Activated CD4-positive, alpha-beta T cell treated with anti-CD3 and anti-CD28 coated beads for 36 hours (primary cell): ENCODE measurements at regions not wholly inside any gene's neighbourhood (a gene's known extent, or its start where the extent isn't known, plus 50 kb on each side); places are given as distances from the start of the nearest gene placed in this dataset.

Experiments used
- ATAC-seq: fragments of 200-7000 bp; cut with Tn5 transposase; one replicate; pipeline ENCODE4 v1.10.0; 2021; ENCODE audit warnings: mild to moderate bottlenecking, moderate library complexity
- CTCF ChIA-PET: fragments of 350-600 bp; sonication (Branson Sonifier 250); formaldehyde crosslinking; loops from one replicate; lab custom pipeline; 2021; ENCODE audit warnings: antibody characterized with exemption; lab: Charles Lee
- POLR2A ChIA-PET: fragments of 350-600 bp; sonication (Branson Sonifier 250); formaldehyde crosslinking; loops from one replicate; lab custom pipeline; 2021; ENCODE audit warnings: antibody characterized with exemption, inconsistent platforms; lab: Charles Lee
- DNase-seq: peaks from one replicate; pipeline ENCODE4 v3.0.0-alpha.2; 2020
- H3K27ac Mint-ChIP-seq: one replicate; pipeline ENCODE4 v1.8.0; 2021; ENCODE audit warnings: mixed read lengths
- H3K27me3 Mint-ChIP-seq: one replicate; pipeline ENCODE4 v1.8.0; 2021; ENCODE audit warnings: mixed read lengths
- H3K36me3 Mint-ChIP-seq: one replicate; pipeline ENCODE4 v1.8.0; 2021; ENCODE audit warnings: low read depth, mixed read lengths
- H3K4me1 Mint-ChIP-seq: one replicate; pipeline ENCODE4 v1.8.0; 2021; ENCODE audit warnings: mixed read lengths
- H3K4me3 Mint-ChIP-seq: one replicate; pipeline ENCODE4 v1.8.0; 2021; ENCODE audit warnings: mild to moderate bottlenecking, moderate library complexity, mixed read lengths
- H3K9me3 Mint-ChIP-seq: one replicate; pipeline ENCODE4 v1.8.0; 2021; ENCODE audit warnings: low read depth, mixed read lengths
- intact Hi-C, 2 experiments: fragments of 100-400 bp; cut with DNase I in 1 of 2; cut with micrococcal nuclease in 1 of 2; formaldehyde crosslinking; loops; one replicate each; pipeline versions ENCODE4 v1.14.2 to v1.15.1; 2022 to 2024; cut with DNase I, micrococcal nuclease

DNA sequence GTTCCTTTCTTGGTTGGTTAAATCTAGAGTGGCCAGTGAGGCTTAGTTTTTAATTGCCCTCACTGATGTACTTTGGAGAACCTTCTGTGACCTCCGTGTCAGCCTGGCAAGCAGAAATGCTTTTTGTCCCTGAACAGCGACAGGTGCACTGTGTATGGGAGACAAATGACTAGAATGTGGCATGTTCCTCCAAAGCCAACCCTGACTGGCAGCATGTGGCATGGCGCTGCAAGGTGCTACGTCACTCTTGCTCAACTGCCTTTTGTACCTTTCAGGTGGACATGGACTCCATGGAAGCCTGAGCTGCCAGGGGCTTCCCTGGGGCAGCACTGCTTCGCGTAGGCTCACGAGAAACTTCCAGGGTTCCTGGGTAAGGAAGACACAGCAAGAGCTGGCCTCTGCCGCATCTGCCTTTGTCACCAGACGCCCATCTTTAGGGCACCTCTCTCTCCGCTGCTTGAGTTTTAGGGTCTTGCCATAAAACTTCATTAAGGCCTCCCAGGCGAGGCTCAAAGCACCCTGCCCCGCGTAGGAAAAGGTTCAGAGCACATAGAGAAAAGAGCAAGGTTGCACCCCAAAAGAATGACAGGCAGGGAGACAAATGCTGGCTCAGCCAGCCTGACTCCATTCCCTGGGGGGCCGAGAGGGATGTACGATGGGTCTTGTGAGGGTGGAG, 167.1 kb upstream of the SOX1 start:
- H3K27me3 Mint-ChIP-seq, result peaks cover 12% of the 10 kb centered on the region
- ATAC-seq (no peak), DNase-seq (no peak)
- H3K4me3 Mint-ChIP-seq, result no peak overlapping the region
- intact Hi-C loops, result no loop called here
- ChIA-PET POLR2A (no interaction called here), CTCF (no interaction called here)
- no peak overlapping the region for H3K27ac Mint-ChIP-seq
- no peaks in the 10 kb centered on the region for H3K4me1 Mint-ChIP-seq
- H3K9me3 Mint-ChIP-seq, result peaks cover 4% of the 10 kb centered on the region
- H3K36me3 Mint-ChIP-seq, result no peaks in the 10 kb centered on the region

DNA sequence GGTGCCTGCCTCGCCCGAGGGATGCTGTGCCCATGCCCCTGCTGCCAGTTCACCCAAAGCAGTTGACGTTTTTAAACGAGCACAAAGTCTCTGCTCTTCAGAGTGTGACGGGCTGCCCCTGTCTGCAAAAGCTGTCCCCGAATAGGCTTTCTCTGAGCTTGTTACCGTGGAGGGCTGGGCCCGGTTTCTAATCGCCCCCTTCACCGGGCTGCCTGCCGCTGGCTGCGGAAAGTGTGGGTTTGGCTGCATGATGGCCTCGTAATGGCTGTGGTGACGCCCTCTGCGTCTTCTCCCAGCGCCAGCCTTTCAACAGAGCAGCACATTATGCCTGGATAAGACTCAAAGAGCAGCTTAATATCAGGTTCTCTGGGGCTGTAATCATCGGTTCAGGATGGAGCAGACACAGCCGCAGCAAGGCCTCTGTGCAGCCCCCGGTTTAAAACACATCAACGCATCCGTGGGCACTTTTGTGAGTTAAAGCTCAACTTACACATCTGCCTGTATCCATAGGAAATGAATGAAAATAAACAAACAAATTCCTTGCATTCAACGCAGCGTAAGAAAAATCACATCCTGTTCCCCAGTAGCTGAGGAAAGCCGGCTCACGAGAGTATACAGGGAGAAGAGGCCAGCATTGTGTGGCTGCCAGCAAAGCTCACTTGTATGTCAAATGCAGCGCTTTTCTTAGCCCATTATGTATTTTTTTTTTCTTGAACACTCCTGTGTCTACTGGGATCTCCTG, 166.4 kb upstream of the SOX1 start:
- H3K27ac Mint-ChIP-seq, result no peak overlapping the region
- H3K27me3 Mint-ChIP-seq, result peaks cover 9% of the 10 kb centered on the region
- H3K36me3 Mint-ChIP-seq, result no peaks in the 10 kb centered on the region
- no peaks in the 10 kb centered on the region for H3K4me1 Mint-ChIP-seq
- H3K4me3 Mint-ChIP-seq, result no peak overlapping the region
- no peak for ATAC-seq
- intact Hi-C loops, result no loop called here
- ChIA-PET CTCF (no interaction called here), POLR2A (no interaction called here)
- H3K9me3 Mint-ChIP-seq, result peaks cover 4% of the 10 kb centered on the region
- DNase-seq, result no peak

DNA sequence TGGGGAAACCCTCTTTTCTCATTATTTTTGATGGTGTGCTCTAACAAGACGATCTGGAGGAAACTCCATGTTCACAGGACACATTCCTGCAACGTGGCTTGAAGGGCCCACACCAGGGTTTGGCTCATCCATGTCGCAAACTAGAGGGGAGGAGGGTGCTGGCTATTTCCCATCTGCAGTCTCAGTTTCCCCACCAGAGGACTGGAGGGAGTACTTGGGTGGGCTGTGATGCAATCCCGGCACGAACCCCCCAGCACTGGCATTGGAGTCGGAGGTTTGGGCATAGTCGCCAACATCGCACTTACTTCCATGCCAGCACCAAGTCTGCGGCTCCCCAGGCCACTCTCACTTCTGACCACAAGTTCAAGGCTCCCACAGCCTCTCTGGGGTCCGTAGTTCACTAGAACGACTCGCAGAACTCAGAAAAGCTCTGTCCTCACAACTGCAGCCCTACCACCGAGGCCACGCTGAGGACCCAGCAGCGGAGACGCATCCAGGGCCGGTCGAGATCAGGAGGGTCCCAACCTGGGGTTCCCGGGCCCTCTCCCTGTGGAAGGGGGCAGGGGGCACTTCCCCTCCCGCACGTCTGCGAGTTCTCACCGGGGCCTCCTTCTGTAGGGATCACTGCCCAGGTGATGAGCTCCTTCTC, 165.6 kb upstream of the SOX1 start:
- Mint-ChIP-seq H3K4me1 (no peaks in the 10 kb centered on the region), H3K27me3 (peaks cover 4% of the 10 kb centered on the region), H3K4me3 (no peak overlapping the region), H3K36me3 (no peaks in the 10 kb centered on the region), H3K9me3 (no peaks in the 10 kb centered on the region), H3K27ac (no peak overlapping the region)
- DNase-seq (no peak), ATAC-seq (no peak)
- intact Hi-C loops, result no loop called here
- CTCF ChIA-PET, result no interaction called here
- POLR2A ChIA-PET, result no interaction called here

DNA sequence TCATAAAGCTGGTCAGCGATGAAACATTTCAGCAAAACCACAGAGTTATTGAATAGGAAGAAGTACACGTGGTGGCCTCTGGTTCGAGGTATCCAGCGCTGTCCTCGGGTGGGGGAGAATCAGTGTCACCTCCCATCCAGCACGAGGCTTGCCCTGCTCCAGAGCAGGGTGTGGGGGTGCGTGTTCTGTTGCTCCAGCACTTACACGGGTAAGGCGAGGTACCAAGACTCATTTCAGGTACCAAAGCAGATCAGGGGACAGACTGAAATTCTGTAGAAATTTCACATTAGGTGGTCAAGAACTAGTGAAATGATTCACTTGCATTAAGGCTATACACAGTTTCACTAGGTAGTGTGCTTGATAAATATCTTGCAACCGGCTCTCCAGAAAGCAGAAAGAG, 164.2 kb upstream of the SOX1 start:
- ChIA-PET POLR2A (no interaction called here), CTCF (interaction anchor here (0.6 kb wide), 1 partner anchor 237 kb away, joined by 3 read pairs; no protein-coding TSS in a partner anchor)
- DNase-seq (no peak), ATAC-seq (no peak)
- Mint-ChIP-seq H3K27me3 (peaks cover 2% of the 10 kb centered on the region), H3K9me3 (no peaks in the 10 kb centered on the region), H3K27ac (no peak overlapping the region), H3K4me3 (no peak overlapping the region), H3K36me3 (no peaks in the 10 kb centered on the region), H3K4me1 (no peaks in the 10 kb centered on the region)
- intact Hi-C loops, result no loop called here

DNA sequence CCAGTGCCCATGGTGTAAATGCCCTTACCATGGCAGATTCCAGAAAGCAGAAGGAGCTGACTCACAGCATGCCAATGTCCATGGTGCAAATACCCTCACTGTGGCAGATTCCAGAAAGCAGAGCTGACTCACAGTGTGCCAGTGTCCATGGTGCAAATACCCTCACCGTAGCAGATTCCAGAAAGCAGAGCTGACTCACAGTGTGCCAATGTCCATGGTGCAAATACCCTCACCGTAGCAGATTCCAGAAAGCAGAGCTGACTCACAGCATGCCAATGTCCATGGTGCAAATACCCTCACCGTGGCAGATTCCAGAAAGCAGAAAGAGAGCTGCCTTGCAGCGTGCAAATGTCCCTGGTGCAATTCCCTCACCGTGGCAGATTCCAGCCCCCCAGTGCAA, 163.8 kb upstream of the SOX1 start:
- intact Hi-C loops, result no loop called here
- ChIA-PET CTCF (interaction anchor here (0.6 kb wide), 1 partner anchor 238 kb away, joined by 3 read pairs; no protein-coding TSS in a partner anchor), POLR2A (no interaction called here)
- Mint-ChIP-seq H3K4me1 (no peaks in the 10 kb centered on the region), H3K36me3 (no peaks in the 10 kb centered on the region), H3K27ac (no peak overlapping the region), H3K27me3 (peaks cover 2% of the 10 kb centered on the region), H3K9me3 (no peaks in the 10 kb centered on the region), H3K4me3 (no peak overlapping the region)
- ATAC-seq, result no peak
- no peak for DNase-seq

DNA sequence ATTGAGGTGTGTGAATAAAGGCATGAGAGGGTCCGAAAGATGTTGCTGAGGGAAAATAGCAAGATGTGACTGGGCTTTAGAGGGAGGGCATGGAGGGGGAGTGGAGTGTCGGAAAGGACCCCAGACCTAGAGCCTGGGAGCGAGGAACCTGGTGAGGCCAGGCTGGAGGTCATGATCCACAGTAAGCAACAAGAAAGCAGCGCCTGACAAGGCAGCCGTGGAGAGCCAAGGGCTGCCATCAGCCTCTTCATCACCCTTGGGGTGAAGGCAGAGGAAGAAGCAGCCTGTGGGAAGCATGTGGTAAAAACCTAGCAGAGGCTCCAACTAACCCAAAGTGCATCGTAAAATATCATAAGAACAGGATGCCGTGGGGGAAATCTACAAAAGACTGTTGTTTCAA, 162.8 kb upstream of the SOX1 start:
- DNase-seq, result no peak
- ChIA-PET CTCF (no interaction called here), POLR2A (no interaction called here)
- H3K4me1 Mint-ChIP-seq, result no peaks in the 10 kb centered on the region
- H3K27ac Mint-ChIP-seq, result no peak overlapping the region
- intact Hi-C loops, result no loop called here
- H3K36me3 Mint-ChIP-seq, result no peaks in the 10 kb centered on the region
- no peak overlapping the region for H3K4me3 Mint-ChIP-seq
- peaks cover 2% of the 10 kb centered on the region for H3K27me3 Mint-ChIP-seq
- no peak for ATAC-seq
- H3K9me3 Mint-ChIP-seq, result no peaks in the 10 kb centered on the region

DNA sequence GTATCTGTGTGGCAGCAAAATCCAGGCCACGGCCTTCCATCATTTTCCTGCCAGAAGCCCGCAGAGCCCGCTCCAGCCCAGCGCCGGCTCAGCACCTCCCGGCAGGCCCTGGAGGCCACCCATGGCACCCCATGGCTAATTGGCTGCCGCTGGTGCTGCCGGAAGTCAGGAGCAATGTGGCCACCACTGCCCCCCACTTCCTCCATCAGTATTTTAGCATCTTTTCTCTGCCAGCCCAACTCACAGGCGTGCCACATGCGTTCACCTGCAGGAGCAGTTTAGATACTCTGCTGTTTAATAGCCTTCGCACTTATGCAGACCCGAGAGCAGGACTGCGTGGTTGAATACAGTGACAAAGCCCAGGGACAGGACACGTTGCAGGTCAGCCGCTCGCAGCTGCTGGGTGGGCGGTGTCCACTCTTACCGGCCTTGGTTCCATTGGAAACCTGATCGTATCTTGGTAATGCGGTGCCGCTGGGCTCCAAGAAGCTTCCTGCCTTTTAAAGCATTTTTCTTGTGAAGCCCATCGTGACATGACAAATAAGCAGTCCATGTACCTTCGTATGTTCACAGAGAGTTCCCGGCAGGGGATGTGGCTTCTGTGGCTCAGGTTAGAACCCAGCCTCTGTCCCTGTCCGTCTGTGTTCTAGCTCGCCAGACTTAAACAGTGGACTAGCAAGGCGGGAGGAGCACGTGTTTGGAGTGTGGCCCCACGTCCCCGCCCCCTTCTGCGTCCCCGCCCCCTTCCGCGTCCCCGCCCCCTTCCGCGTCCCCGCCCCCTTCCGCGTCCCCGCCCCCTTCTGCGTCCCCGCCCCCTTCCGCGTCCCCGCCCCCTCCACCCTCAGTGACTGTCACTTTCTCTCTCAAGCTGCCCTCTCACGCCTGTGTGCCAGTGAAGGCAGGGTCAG, 162.0 kb upstream of the SOX1 start:
- Mint-ChIP-seq H3K36me3 (no peaks in the 10 kb centered on the region), H3K4me3 (no peak overlapping the region), H3K27me3 (peaks cover 2% of the 10 kb centered on the region), H3K9me3 (no peaks in the 10 kb centered on the region), H3K27ac (no peak overlapping the region), H3K4me1 (no peaks in the 10 kb centered on the region)
- POLR2A ChIA-PET, result no interaction called here
- DNase-seq, result no peak
- no peak for ATAC-seq
- CTCF ChIA-PET, result no interaction called here
- intact Hi-C loops, result no loop called here

DNA sequence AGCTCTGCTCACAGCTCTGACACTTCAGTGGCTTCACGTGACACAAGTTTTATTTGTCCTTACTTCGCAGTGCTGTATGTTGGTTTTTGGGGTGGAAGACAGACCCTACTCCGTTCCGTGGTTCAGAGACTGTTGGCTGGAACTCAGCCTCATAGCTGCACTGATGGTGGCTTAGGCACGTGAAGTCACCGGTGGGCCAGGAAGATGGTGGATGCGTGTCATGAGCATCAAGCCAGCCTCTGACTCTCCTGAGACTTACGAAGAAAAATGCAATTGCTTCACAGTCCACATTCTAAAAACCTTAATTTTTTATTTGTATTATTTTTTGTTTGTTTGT, 161.4 kb upstream of the SOX1 start:
- peaks cover 2% of the 10 kb centered on the region for H3K27me3 Mint-ChIP-seq
- DNase-seq, result no peak
- H3K4me1 Mint-ChIP-seq, result no peaks in the 10 kb centered on the region
- H3K36me3 Mint-ChIP-seq, result no peaks in the 10 kb centered on the region
- ATAC-seq, result no peak
- ChIA-PET CTCF (no interaction called here), POLR2A (no interaction called here)
- H3K27ac Mint-ChIP-seq, result no peak overlapping the region
- intact Hi-C loops, result no loop called here
- no peak overlapping the region for H3K4me3 Mint-ChIP-seq
- no peaks in the 10 kb centered on the region for H3K9me3 Mint-ChIP-seq

DNA sequence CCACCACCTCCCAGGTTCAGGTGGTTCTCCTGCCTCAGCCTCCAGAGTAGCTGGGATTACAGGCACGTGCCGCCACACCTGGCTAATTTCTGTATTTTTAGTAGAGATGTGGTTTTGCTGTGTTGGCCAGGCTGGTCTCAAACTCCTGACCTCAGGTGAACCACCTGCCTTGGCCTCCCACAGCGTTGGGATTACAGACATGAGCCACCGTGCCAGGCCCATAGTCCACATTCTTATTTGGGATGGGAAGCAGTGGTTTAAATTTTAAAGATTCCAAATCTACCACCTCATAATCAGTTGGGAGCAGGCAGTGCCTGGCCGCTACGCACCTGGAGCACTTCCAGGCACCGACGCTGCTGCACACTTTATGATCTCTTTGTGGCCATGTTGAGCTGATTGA, 160.6 kb upstream of the SOX1 start:
- intact Hi-C loops, result no loop called here
- Mint-ChIP-seq H3K36me3 (no peaks in the 10 kb centered on the region), H3K27me3 (no peaks in the 10 kb centered on the region), H3K4me1 (no peaks in the 10 kb centered on the region), H3K27ac (no peak overlapping the region), H3K9me3 (no peaks in the 10 kb centered on the region), H3K4me3 (no peak overlapping the region)
- ATAC-seq, result no peak
- no peak for DNase-seq
- ChIA-PET POLR2A (no interaction called here), CTCF (interaction anchor here (0.7 kb wide), 1 partner anchor 94 kb away, joined by 3 read pairs; no protein-coding TSS in a partner anchor)

DNA sequence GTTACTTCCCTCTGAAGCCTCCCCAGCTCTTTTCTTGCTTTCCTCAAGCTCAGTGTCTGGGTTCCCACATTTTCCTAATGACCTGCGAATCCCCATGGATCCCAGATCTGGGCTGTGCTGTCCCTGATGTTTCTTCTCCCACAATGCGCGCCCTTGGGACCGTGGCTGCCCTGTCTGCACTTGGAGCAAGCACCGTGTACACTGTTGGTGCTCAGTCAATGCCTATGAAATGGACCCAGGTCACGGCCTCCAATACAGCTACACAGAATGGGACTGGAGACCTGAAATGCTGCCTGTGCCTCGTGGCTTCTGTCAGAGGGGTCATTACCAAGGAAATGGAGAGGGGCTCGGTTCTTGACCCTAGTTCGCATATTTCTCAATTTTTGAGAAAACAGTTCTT, 160.1 kb upstream of the SOX1 start:
- DNase-seq, result no peak
- Mint-ChIP-seq H3K4me3 (no peak overlapping the region), H3K27me3 (no peaks in the 10 kb centered on the region), H3K36me3 (no peaks in the 10 kb centered on the region), H3K4me1 (no peaks in the 10 kb centered on the region), H3K27ac (no peak overlapping the region), H3K9me3 (no peaks in the 10 kb centered on the region)
- ChIA-PET POLR2A (no interaction called here), CTCF (interaction anchor here (0.7 kb wide), 1 partner anchor 93 kb away, joined by 3 read pairs; no protein-coding TSS in a partner anchor)
- no peak for ATAC-seq
- intact Hi-C loops, result no loop called here

DNA sequence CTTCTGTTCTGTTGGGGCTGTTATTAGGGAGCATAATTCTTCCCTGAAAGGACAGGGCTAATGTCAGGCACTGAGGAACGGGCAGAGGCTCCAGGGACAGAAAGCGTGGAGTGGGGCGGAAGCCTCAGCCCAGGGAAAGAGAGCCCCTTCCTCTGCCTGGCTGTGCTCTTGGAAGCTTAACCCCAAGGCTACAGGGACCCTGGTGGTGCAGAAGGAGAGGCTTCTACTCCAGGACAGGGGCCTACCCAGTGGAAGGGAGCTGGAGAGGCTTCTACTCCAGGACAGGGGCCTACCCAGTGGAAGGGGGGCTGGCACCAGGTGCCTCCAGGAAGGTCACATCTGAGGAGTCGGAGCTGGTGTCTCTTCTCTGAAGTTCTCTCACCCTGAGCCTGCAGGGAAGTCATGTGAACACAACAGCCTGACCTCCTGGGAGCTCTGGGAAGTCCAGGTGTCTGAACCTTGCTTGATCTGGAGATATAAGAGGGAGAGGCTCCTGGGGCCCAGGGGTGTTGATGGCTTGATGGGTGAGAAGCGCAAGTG, 159.5 kb upstream of the SOX1 start:
- no peak overlapping the region for H3K27ac Mint-ChIP-seq
- POLR2A ChIA-PET, result no interaction called here
- H3K9me3 Mint-ChIP-seq, result no peaks in the 10 kb centered on the region
- intact Hi-C loops, result no loop called here
- no peak for ATAC-seq
- CTCF ChIA-PET, result no interaction called here
- H3K4me1 Mint-ChIP-seq, result no peaks in the 10 kb centered on the region
- no peak overlapping the region for H3K4me3 Mint-ChIP-seq
- H3K36me3 Mint-ChIP-seq, result no peaks in the 10 kb centered on the region
- no peak for DNase-seq
- H3K27me3 Mint-ChIP-seq, result no peaks in the 10 kb centered on the region
